Subcutaneous abdominal adipose tissue (tissue), 5 donors: ENCODE measurements at regions not wholly inside any gene's neighbourhood (a gene's known extent, or its start where the extent isn't known, plus 50 kb on each side); places are given as distances from the start of the nearest gene placed in this dataset.
"Not testable (repeated sequence)": the region's sequence is repeated elsewhere in the genome, so short reads cannot be mapped to it uniquely, and the experiment has no call there.

Experiments used
- H3K27ac ChIP-seq: one replicate; pipeline ENCODE4 v1.7.0; 2013; ENCODE audit warnings: low read depth, mild to moderate bottlenecking, inconsistent platforms, low read length, moderate library complexity
- H3K27me3 ChIP-seq, 5 donors: one replicate each; pipeline ENCODE4 v1.7.0; 2013; ENCODE audit warnings: low read length in 5 of 5, inconsistent platforms in 1 of 5; ENCODE audit not compliant: control insufficient read depth in 5 of 5, insufficient read depth in 4 of 5
- H3K36me3 ChIP-seq, 5 donors: one replicate each; pipeline ENCODE4 v1.7.0; 2013; ENCODE audit warnings: low read length in 5 of 5; ENCODE audit not compliant: control insufficient read depth in 5 of 5, insufficient read depth in 5 of 5
- H3K4me1 ChIP-seq, 5 donors: one replicate each; pipeline ENCODE4 v1.7.0; 2013; ENCODE audit warnings: low read length in 5 of 5, mild to moderate bottlenecking in 3 of 5, moderate library complexity in 1 of 5; ENCODE audit not compliant: control insufficient read depth in 5 of 5, insufficient read depth in 5 of 5
- H3K4me3 ChIP-seq, 5 donors: one replicate each; pipeline ENCODE4 v1.7.0; 2013; ENCODE audit warnings: low read length in 5 of 5, low read depth in 1 of 5
- H3K9ac ChIP-seq, 5 donors: one replicate each; pipeline ENCODE4 v1.7.0; 2013; ENCODE audit warnings: low read length in 5 of 5, mild to moderate bottlenecking in 4 of 5, moderate library complexity in 3 of 5
- H3K9me3 ChIP-seq, 5 donors: one replicate each; pipeline ENCODE4 v1.7.0; 2013; ENCODE audit warnings: low read length in 5 of 5; ENCODE audit not compliant: control insufficient read depth in 5 of 5
- donor health status: healthy.
- donor health status: healthy.
- donor health status: healthy.
- donor health status: healthy.
- donor health status: healthy.

- Histone ChIP-seq H3K36me3 (no peaks in the 10 kb centered on the region), H3K4me3 (no peak overlapping the region), H3K9me3 (no peaks in the 10 kb centered on the region), H3K27me3 (no peaks in the 10 kb centered on the region), H3K4me1 (no peaks in the 10 kb centered on the region), H3K9ac (no peak overlapping the region), H3K27ac (no peak overlapping the region)
These were observed 292.6 kb upstream of the PREP start for GRCh38 chr6:105695461-105695860.

GRCh38 chr6:105692613-105693215 is 289.8 kb upstream of the PREP start:
- Histone ChIP-seq H3K27me3 (no peaks in the 10 kb centered on the region), H3K36me3 (no peaks in the 10 kb centered on the region), H3K4me3 (no peak overlapping the region), H3K9ac (no peak overlapping the region), H3K27ac (no peak overlapping the region), H3K4me1 (no peaks in the 10 kb centered on the region), H3K9me3 (peaks cover 0 to 4% (median 0%) of the 10 kb centered on the region in 5 donors)

GRCh38 chr6:105691971-105692370 is 289.1 kb upstream of the PREP start:
- no peak overlapping the region for H3K9ac ChIP-seq
- H3K27ac ChIP-seq: no peak overlapping the region

GRCh38 chr6:105691081-105691480 is 288.2 kb upstream of the PREP start:
- Histone ChIP-seq H3K9ac (no peak overlapping the region), H3K27ac (no peak overlapping the region), H3K36me3 (no peaks in the 10 kb centered on the region), H3K4me1 (no peaks in the 10 kb centered on the region), H3K27me3 (no peaks in the 10 kb centered on the region), H3K4me3 (no peak overlapping the region), H3K9me3 (peaks cover 0 to 12% (median 5%) of the 10 kb centered on the region in 5 donors)

More at GRCh38 chr6:105691971-105692370, 289.1 kb upstream of the PREP start:
- Histone ChIP-seq H3K27me3 (no peaks in the 10 kb centered on the region), H3K9me3 (peaks cover 0 to 8% (median 4%) of the 10 kb centered on the region in 5 donors), H3K4me1 (no peaks in the 10 kb centered on the region), H3K4me3 (no peak overlapping the region), H3K36me3 (no peaks in the 10 kb centered on the region)

GRCh38 chr6:105688573-105688972 is 285.7 kb upstream of the PREP start:
- no peak overlapping the region for H3K27ac ChIP-seq

GRCh38 chr6:105686793-105687192 is 283.9 kb upstream of the PREP start:
- H3K36me3 ChIP-seq, H3K4me3 ChIP-seq, H3K9ac ChIP-seq, H3K27me3 ChIP-seq, H3K27ac ChIP-seq, H3K4me1 ChIP-seq: not testable (repeated sequence)
- H3K9me3 ChIP-seq: peaks cover 0 to 12% (median 5%) of the 10 kb centered on the region in 5 donors

More at GRCh38 chr6:105688573-105688972, 285.7 kb upstream of the PREP start:
- no peaks in the 10 kb centered on the region for H3K4me1 ChIP-seq
- H3K9me3 ChIP-seq: peaks cover 0 to 12% (median 5%) of the 10 kb centered on the region in 5 donors
- no peaks in the 10 kb centered on the region for H3K27me3 ChIP-seq
- H3K4me3 ChIP-seq: no peak overlapping the region
- no peak overlapping the region for H3K9ac ChIP-seq
- no peaks in the 10 kb centered on the region for H3K36me3 ChIP-seq

- H3K9ac ChIP-seq: no peak overlapping the region
- no peak overlapping the region for H3K4me3 ChIP-seq
- H3K36me3 ChIP-seq: no peaks in the 10 kb centered on the region
- H3K27me3 ChIP-seq: no peaks in the 10 kb centered on the region
- H3K27ac ChIP-seq: no peak overlapping the region
- peaks cover 0 to 11% (median 0%) of the 10 kb centered on the region in 5 donors for H3K4me1 ChIP-seq
- H3K9me3 ChIP-seq: peaks cover 0 to 5% (median 2%) of the 10 kb centered on the region in 5 donors
These were observed 278.2 kb upstream of the PREP start for GRCh38 chr6:105681061-105681460.

- no peak overlapping the region for H3K27ac ChIP-seq
- no peaks in the 10 kb centered on the region for H3K27me3 ChIP-seq
- H3K9ac ChIP-seq: no peak overlapping the region
- peaks cover 0 to 11% (median 0%) of the 10 kb centered on the region in 5 donors for H3K4me1 ChIP-seq
- H3K9me3 ChIP-seq: peaks cover 0 to 5% (median 2%) of the 10 kb centered on the region in 5 donors
- no peak overlapping the region for H3K4me3 ChIP-seq
- no peaks in the 10 kb centered on the region for H3K36me3 ChIP-seq
These were observed 277.2 kb upstream of the PREP start for GRCh38 chr6:105680131-105680530.

GRCh38 chr6:105678516-105678915 is 275.6 kb upstream of the PREP start:
- Histone ChIP-seq H3K4me1 (peaks cover 0 to 11% (median 0%) of the 10 kb centered on the region in 5 donors), H3K27me3 (no peaks in the 10 kb centered on the region), H3K36me3 (no peaks in the 10 kb centered on the region), H3K9ac (no peak overlapping the region), H3K9me3 (peaks cover 0 to 5% (median 2%) of the 10 kb centered on the region in 5 donors), H3K27ac (no peak overlapping the region), H3K4me3 (no peak overlapping the region)

GRCh38 chr6:105677671-105678475 is 275.0 kb upstream of the PREP start:
- Histone ChIP-seq H3K27me3 (no peaks in the 10 kb centered on the region), H3K9me3 (peaks cover 0 to 5% (median 2%) of the 10 kb centered on the region in 5 donors), H3K36me3 (no peaks in the 10 kb centered on the region), H3K4me1 (peaks cover 0 to 11% (median 0%) of the 10 kb centered on the region in 5 donors), H3K9ac (no peak overlapping the region), H3K27ac (no peak overlapping the region), H3K4me3 (no peak overlapping the region)
